ENCODE measurements at regions not wholly inside any gene's neighbourhood (a gene's known extent, or its start where the extent isn't known, plus 50 kb on each side); places are given as distances from the start of the nearest gene placed in this dataset.

DNA sequence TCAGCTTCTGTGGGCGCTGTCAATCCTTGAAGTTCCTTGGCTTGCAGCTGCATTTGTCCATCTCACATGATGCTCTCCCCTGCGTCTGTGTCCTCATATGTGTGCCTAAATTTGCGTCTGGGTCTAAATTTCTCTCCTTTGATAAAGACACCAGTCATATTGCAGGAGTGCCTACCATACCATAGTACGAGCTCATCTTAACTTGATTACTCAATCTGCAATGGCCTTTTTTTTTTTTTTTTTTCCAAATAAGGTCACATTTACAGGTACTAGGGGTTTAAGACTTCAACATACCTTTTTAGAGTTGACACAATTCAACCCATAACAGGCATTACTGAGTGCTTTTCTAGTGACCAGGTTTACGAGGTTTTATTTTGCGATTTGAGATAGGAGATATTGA is 233.3 kb upstream of the TBX3 start:
- DNase-seq: no peak

DNA sequence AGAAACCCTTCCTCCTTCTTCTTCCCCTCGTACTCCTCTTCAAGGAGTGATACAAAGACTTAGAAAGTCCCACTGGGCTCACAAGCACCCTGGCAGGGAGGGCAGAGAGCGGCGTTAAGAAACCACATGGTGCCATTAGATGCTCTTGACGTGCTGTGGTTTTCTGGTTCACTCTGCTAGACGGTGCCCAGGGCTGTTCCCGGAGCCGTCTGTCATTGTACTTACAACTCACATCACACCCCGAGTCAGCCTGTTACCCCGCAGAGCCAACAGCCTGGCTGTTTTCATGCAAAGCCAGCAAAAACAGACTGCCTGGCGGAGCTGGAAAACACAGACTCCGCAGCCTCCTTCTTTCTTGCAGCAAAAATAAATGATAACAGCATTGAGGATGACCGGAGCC is 232.6 kb upstream of the TBX3 start:
- no peak for DNase-seq

DNA sequence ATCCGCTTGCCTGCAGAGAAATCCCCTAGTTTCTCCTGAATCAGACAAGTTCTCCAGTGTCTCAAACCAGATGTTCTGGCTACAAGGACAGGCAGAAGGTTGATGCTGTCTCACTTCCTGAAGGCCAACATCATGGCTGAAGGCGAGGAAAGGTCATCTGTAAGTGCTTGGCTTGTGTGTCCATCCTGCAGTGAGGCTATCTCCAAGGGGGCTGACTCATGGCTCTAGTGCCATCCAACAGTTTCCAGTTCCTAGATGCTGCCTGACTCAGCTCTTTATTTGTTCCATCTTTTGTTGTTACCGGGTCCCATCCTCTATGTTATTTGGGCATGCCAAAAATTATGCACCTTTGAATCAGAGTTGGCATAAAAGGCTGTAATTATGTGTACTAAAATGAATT is 232.1 kb upstream of the TBX3 start:
- no peak for DNase-seq

- DNase-seq: no peak
Measured at GRCh38 chr12:114913871-114914801, 230.2 kb upstream of the TBX3 start.

DNA sequence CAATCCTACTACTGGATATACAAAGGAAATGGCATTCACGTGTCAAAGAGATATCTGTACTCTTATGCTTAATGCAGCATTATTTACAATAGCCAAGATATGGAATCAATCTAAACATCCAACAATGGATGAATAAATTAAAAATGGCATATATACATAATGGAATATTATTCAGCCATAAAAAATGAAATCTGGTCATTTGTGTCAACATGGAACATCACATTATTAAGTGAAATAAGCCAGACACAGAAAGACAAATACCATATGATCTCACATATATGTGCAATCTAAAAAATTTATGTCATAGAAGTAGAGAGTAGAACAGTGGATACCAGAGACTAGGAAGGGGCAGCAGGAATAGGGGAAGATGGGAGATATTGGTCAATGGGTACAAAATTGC is 228.8 kb upstream of the TBX3 start:
- DNase-seq: no peak

GRCh38 chr12:114911196-114911595 is 227.2 kb upstream of the TBX3 start:
- no peak for DNase-seq

DNA sequence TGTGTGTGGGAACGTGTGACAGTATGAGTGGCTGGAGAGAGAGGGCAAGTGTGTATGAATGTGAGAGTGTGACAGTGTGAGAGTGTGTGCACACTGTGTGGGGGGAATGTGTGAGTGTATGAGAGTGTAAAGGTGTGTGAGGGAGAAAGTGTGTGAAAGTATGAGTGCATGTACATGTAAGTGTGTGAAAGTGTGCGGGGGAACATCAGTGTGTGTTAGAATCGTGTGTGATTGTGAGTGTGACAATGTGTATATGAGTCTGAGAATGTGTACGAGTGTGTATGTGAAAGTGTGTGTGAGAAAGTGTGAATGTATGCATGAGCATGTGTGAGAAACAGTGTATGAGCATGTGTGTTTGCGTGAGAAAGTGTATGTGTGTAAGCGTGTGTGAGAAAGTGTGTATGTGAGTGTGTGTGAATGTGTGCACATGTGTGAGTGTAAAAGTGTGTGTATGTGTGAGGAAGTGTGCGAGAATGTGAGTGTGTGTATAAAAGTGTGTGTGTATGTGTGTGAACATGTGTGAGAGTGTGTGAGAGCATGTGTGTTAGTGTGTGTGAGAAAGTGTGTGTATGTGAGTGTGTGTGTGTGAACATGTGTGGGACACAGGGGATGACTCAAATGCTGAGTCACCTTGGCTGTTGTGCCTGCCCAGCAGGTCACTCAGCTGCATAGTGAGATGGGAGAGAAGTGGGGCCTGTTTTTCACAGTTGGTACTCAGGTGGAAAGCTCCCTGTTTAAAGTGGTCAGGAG is 220.5 kb upstream of the TBX3 start:
- no peak for DNase-seq

GRCh38 chr12:114903083-114903691 is 219.2 kb upstream of the TBX3 start:
- no peak for DNase-seq

- no peak for DNase-seq
Measured at GRCh38 chr12:114902665-114903064, 218.7 kb upstream of the TBX3 start.

DNA sequence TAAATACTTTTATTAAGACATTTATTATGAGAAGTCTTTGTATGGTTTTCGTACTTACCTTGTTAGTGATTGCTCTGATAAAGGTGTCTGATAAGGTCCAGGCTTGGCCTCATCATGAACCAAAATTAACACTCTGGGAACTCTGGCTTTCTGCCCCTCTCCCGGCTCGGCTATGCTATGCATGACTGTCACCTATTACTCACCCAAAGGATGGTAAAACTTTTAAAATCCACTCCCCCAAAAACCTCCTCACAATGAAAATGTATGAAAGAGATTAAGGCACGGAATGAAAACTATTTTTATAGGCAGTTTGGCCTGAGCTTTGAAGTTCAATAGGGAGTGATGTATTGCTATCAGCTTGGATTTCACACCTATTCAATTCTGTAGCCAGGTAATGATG is 217.3 kb upstream of the TBX3 start:
- no peak for DNase-seq

DNA sequence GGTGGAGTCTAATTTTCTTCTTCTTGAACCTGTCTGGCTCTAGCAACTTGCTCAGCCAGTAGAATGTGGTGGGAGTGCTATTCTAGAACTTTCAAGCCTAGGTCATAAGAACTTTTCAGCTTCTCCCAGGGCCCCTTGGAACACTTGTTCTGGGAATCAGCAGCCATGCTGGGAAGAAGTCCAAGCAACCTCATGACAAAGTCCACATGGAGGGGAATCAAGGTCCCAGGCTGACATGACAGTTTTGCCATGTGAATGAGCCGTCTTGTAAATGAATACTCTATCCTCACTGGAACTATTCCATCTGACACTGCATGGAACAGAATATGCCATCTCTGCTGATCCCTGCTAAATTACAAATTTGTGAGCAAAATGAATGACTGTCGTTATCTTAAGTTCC is 214.2 kb upstream of the TBX3 start:
- no peak for DNase-seq

- no peak for DNase-seq
Measured at GRCh38 chr12:114895827-114896226, 211.9 kb upstream of the TBX3 start.

GRCh38 chr12:114895081-114895480 is 211.1 kb upstream of the TBX3 start:
- DNase-seq: no peak

GRCh38 chr12:114894076-114894475 is 210.1 kb upstream of the TBX3 start:
- no peak for DNase-seq

- DNase-seq: no peak
Measured at GRCh38 chr12:114888928-114889584, 205.1 kb upstream of the TBX3 start.

- no peak for DNase-seq
Measured at GRCh38 chr12:114888448-114888847, 204.5 kb upstream of the TBX3 start.

- no peak for DNase-seq
Measured at GRCh38 chr12:114885501-114885900, 201.5 kb upstream of the TBX3 start.

DNA sequence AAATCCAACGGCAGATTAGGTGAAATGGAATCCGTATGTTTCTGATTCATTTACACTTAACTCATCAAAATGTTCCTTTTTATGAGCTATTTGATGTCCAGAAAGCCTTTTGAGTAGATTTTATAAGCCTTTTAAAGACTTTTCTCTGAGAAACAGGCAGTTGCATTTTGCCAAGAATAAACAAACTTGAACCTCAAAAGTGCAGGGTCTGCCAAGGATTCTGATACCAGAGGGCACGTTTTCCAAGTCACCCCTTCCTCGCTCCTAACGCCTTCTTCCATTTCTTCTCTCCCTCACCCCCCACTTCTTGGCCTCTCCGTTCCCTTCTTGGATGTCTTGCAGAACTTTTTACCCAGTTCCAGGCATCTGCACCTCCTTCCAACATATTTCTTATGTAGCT is 200.6 kb upstream of the TBX3 start:
- no peak for DNase-seq

- no peak for DNase-seq
Measured at GRCh38 chr12:114882083-114882482, 198.1 kb upstream of the TBX3 start.

DNA sequence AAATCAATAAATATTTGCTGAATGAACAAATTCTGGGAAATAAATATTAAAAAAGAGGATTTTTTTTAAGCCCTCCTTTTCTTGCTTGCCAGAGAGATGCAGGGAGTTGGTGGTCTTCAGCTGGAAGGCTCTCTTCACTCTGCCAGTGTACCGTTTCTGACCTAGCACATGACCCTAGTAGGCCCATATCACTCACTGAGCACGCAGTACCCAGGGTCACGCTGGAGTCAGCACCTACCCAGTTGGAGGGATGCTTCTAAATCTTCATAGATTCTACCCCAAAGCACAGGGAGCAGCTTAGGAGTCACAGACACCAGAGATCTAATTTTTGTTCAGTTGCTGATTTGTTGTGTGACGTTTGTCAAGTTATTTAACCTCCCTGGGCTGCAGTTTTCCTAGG is 195.4 kb upstream of the TBX3 start:
- DNase-seq: no peak

DNA sequence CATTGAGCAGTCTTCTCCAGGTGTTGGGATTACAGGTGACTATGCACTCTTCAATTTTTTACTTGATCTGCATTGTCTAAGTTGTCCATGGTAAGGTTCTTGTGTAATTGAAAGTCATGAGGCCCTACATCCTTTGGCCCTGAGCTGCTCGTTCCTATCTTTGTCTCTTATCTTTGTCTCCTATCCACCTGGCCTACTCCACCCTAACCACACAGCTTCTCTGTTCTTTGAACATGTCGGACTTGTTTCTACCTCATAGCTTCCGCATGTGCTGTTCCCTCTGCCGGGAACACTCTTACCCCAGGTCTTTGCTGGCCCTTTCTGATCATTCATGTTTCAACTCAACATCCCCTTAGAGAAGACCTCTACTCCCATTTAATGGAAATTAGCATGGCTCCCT is 194.8 kb upstream of the TBX3 start:
- no peak for DNase-seq

GRCh38 chr12:114876968-114877680 is 193.1 kb upstream of the TBX3 start:
- no peak for DNase-seq

GRCh38 chr12:114875313-114875712 is 191.3 kb upstream of the TBX3 start:
- DNase-seq: no peak
